Glutamatergic neuron (in vitro differentiated cells): ENCODE measurements at regions not wholly inside any gene's neighbourhood (a gene's known extent, or its start where the extent isn't known, plus 50 kb on each side); places are given as distances from the start of the nearest gene placed in this dataset.
A peak's percentile ranks its signal among the peaks of the same experiment; 100 is the strongest.

ENCODE experiments used
- DNase-seq: peaks from one replicate; pipeline ENCODE4 v3.0.0; 2022
- H3K27ac Mint-ChIP-seq: one replicate; pipeline ENCODE4 v1.8.0; 2020; ENCODE audit warnings: mild to moderate bottlenecking, mixed read lengths, inconsistent platforms; ENCODE audit not compliant: unreplicated experiment
- H3K27me3 Mint-ChIP-seq: one replicate; pipeline ENCODE4 v1.8.0; 2020; ENCODE audit warnings: mild to moderate bottlenecking, moderate library complexity, mixed read lengths, inconsistent platforms; ENCODE audit not compliant: unreplicated experiment
- H3K36me3 Mint-ChIP-seq: one replicate; pipeline ENCODE4 v1.8.0; 2020; ENCODE audit warnings: mild to moderate bottlenecking, mixed read lengths, inconsistent platforms; ENCODE audit not compliant: unreplicated experiment
- H3K4me1 Mint-ChIP-seq: one replicate; pipeline ENCODE4 v1.8.0; 2020; ENCODE audit warnings: mild to moderate bottlenecking, low read depth, mixed read lengths, inconsistent platforms; ENCODE audit not compliant: unreplicated experiment
- H3K4me3 Mint-ChIP-seq: one replicate; pipeline ENCODE4 v1.8.0; 2020; ENCODE audit warnings: mild to moderate bottlenecking, mixed read lengths, inconsistent platforms; ENCODE audit not compliant: unreplicated experiment
- H3K9me3 Mint-ChIP-seq: one replicate; pipeline ENCODE4 v1.8.0; 2020; ENCODE audit warnings: mild to moderate bottlenecking, moderate library complexity, mixed read lengths, inconsistent platforms; ENCODE audit not compliant: unreplicated experiment
- CTCF ChIP-seq: fragments of 200-600 bp; sonication (generic); IDR thresholded peaks from one replicate; pipeline ENCODE4 v1.5.0; 2021; ENCODE audit not compliant: partially characterized antibody, unreplicated experiment

- no peaks in the 10 kb centered on the region for H3K27me3 Mint-ChIP-seq
- DNase-seq: no peak
- H3K4me1 Mint-ChIP-seq: peaks cover 30% of the 10 kb centered on the region
- H3K27ac Mint-ChIP-seq: no peak overlapping the region
- H3K36me3 Mint-ChIP-seq: no peaks in the 10 kb centered on the region
- no peak for TF ChIP-seq CTCF
- H3K9me3 Mint-ChIP-seq: peaks cover 2% of the 10 kb centered on the region
- H3K4me3 Mint-ChIP-seq: peak overlapping the region; percentile 36
Measured at GRCh38 chr11:82092904-82093303, 640.8 kb downstream of the FAM181B start.

- Mint-ChIP-seq H3K36me3 (no peaks in the 10 kb centered on the region), H3K27me3 (no peaks in the 10 kb centered on the region), H3K4me3 (no peak overlapping the region), H3K4me1 (peaks cover 51% of the 10 kb centered on the region), H3K9me3 (no peaks in the 10 kb centered on the region), H3K27ac (no peak overlapping the region)
- no peak for TF ChIP-seq CTCF
- DNase-seq: no peak
Measured at GRCh38 chr11:82089426-82089825, 644.2 kb downstream of the FAM181B start.

GRCh38 chr11:82085493-82085892 is 648.2 kb downstream of the FAM181B start:
- Mint-ChIP-seq H3K27ac (peak overlapping the region; percentile 89), H3K27me3 (no peaks in the 10 kb centered on the region), H3K4me3 (no peak overlapping the region), H3K36me3 (no peaks in the 10 kb centered on the region), H3K9me3 (no peaks in the 10 kb centered on the region), H3K4me1 (peaks cover 40% of the 10 kb centered on the region)
- no peak for TF ChIP-seq CTCF
- no peak for DNase-seq

- no peak overlapping the region for H3K27ac Mint-ChIP-seq
- peaks cover 45% of the 10 kb centered on the region for H3K4me1 Mint-ChIP-seq
- DNase-seq: no peak
- no peak for TF ChIP-seq CTCF
- no peaks in the 10 kb centered on the region for H3K9me3 Mint-ChIP-seq
- peak overlapping the region; percentile 3 for H3K4me3 Mint-ChIP-seq
- H3K36me3 Mint-ChIP-seq: no peaks in the 10 kb centered on the region
- H3K27me3 Mint-ChIP-seq: no peaks in the 10 kb centered on the region
Measured at GRCh38 chr11:82082976-82083375, 650.7 kb downstream of the FAM181B start.

- TF ChIP-seq CTCF: no peak
- Mint-ChIP-seq H3K36me3 (no peaks in the 10 kb centered on the region), H3K9me3 (peaks cover 5% of the 10 kb centered on the region), H3K27me3 (peaks cover 5% of the 10 kb centered on the region), H3K27ac (no peak overlapping the region), H3K4me3 (no peak overlapping the region), H3K4me1 (peaks cover 40% of the 10 kb centered on the region)
- no peak for DNase-seq
Measured at GRCh38 chr11:82080160-82080559, 653.5 kb downstream of the FAM181B start.
